ENCODE measurements at regions not wholly inside any gene's neighbourhood (a gene's known extent, or its start where the extent isn't known, plus 50 kb on each side); places are given as distances from the start of the nearest gene placed in this dataset.

DNA sequence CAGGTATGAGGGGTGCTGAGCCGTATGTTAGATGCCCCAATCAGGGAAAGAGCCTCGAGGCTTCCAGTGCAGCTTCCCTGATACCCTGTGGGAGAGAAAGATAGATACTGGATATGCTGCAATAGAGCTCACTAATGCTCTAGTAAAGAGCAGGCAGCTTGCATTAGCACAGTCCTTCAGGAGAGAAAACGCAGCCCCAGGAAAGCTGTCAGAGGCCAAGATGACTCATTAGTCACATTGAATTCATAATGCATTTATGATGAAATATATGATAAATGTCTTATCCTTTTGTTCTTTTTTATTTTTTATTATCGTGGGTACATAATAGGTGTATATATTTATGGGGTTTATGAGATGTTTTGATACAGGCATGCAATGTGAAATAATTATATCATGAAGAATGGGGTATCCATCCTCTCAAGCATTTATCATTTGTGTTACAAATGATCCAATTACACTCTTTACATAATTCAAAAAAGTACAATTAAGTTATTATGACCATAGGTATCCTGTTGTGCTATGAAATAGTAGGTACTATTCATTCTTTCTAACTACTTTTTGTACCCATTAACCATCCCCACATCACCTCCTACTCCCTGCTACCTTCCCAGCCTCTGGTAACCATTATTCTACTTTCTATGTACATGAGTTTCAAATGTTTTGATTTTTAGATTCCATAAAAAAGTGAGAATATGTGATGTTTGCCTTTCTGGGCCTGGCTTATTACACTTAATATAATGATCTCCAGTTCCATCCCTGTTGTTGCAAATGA, 94.5 kb upstream of the TOP3B start:
- H3K4ac ChIP-seq (replicated peaks; ENCODE audit: insufficient read length, low read depth, low read length) = no peak overlapping the region
- H3K79me1 ChIP-seq (ENCODE audit: low read depth, low read length) = no peaks in the 10 kb centered on the region
- H3K36me3 ChIP-seq (ENCODE audit: control insufficient read depth in 2 of 4, insufficient read depth in 4 of 4, low read length in 3 of 4) = no peaks in the 10 kb centered on the region
- TF ChIP-seq SP4 (IDR thresholded peaks at IDR 0.05; ENCODE audit: low read length) (no peak), TCF12 (IDR thresholded peaks at IDR 0.05; ENCODE audit: low read depth, low read length) (no peak), KDM5A (IDR thresholded peaks at IDR 0.05; ENCODE audit: low read length) (no peak), CREB1 (IDR thresholded peaks at IDR 0.05) (no peak), TEAD4 (IDR thresholded peaks at IDR 0.05; ENCODE audit: low read depth, low read length) (no peak), SIRT6 (IDR thresholded peaks at IDR 0.05; ENCODE audit: low read length) (no peak), EGR1 (IDR thresholded peaks at IDR 0.05; ENCODE audit: borderline replicate concordance, low read depth, low read length) (no peak), GTF2F1 (IDR thresholded peaks at IDR 0.05; ENCODE audit: borderline replicate concordance, low read depth, low read length) (no peak), SUZ12 (IDR thresholded peaks at IDR 0.05; ENCODE audit: low read length) (no peak), BACH1 (IDR thresholded peaks at IDR 0.05; ENCODE audit: low read length) (no peak), RNF2 (IDR thresholded peaks at IDR 0.05; ENCODE audit: borderline replicate concordance, low read depth, low read length, missing control alignments, poor library complexity, severe bottlenecking) (no peak), KDM4A (IDR thresholded peaks at IDR 0.05; ENCODE audit: low read depth, low read length, severe bottlenecking) (no peak)
- TF ChIP-seq, protein P1, sequence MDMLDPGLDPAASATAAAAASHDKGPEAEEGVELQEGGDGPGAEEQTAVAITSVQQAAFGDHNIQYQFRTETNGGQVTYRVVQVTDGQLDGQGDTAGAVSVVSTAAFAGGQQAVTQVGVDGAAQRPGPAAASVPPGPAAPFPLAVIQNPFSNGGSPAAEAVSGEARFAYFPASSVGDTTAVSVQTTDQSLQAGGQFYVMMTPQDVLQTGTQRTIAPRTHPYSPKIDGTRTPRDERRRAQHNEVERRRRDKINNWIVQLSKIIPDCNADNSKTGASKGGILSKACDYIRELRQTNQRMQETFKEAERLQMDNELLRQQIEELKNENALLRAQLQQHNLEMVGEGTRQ (IDR thresholded peaks at IDR 0.05; ENCODE audit: low read length) = no peak
- H2BK20ac ChIP-seq (ENCODE audit: low read length) = no peak overlapping the region
- no peak overlapping the region for H2AFZ ChIP-seq (ENCODE audit: low read length)
- H3K27ac ChIP-seq (ENCODE audit: low read depth, low read length) = no peak overlapping the region
- H3K18ac ChIP-seq (ENCODE audit: extremely low read depth, low read length) = no peak overlapping the region
- H3K23me2 ChIP-seq (ENCODE audit: low read depth, low read length) = no peaks in the 10 kb centered on the region
- peaks cover 75 to 97% (median 91%) of the 10 kb centered on the region in 4 experiments for H3K27me3 ChIP-seq (replicated peaks in 1 of 4; ENCODE audit: control insufficient read depth in 3 of 4, extremely low read depth in 1 of 4, insufficient read depth in 3 of 4, low read length in 3 of 4)
- 67% methylated on average over 4 of the region's 4 CpGs; no CpG with 5 or more reads in 1 of the 2 experiments for WGBS, 2 experiments (ENCODE audit: extremely low coverage in 1 of 2, insufficient coverage in 1 of 2, insufficient read length in 1 of 2, insufficient replicate concordance in 2 of 2, low coverage in 1 of 2, low lambda C conversion rate in 2 of 2, missing lambda C conversion rate in 1 of 2)
- H3K79me2 ChIP-seq (ENCODE audit: control insufficient read depth in 1 of 2, insufficient read depth in 2 of 2, low read length in 2 of 2) = no peaks in the 10 kb centered on the region
- DNase-seq (ENCODE audit: low read depth in 1 of 2, low spot score in 2 of 2) = no peak
- CTCF ChIA-PET (ENCODE audit: partially characterized antibody) = interaction anchor here (0.8 to 2.0 kb wide), 5 partner anchors 11 to 244 kb away, joined by 3 to 7 read pairs (median 3); no protein-coding TSS in a partner anchor
- H3K4me3 ChIP-seq (ENCODE audit: extremely low read depth in 1 of 4, insufficient read depth in 2 of 4, low read depth in 3 of 4, low read length in 4 of 4) = no peak overlapping the region
- no peak for FAIRE-seq
- peaks cover 0 to 6% of the 10 kb centered on the region in 2 experiments for H4K20me1 ChIP-seq (replicated peaks in 1 of 2; ENCODE audit: control insufficient read depth in 1 of 2, insufficient read depth in 2 of 2, low read length in 2 of 2)
- no peak overlapping the region for H4K91ac ChIP-seq (replicated peaks; ENCODE audit: insufficient read length, low read length)
- no peak overlapping the region for H2AK5ac ChIP-seq (ENCODE audit: low read depth, low read length)
- H3K56ac ChIP-seq (replicated peaks; ENCODE audit: insufficient read length, low read depth, low read length) = no peak overlapping the region
- no peak overlapping the region for H3K14ac ChIP-seq (ENCODE audit: insufficient read length)
- H4K8ac ChIP-seq (ENCODE audit: extremely low read depth, insufficient read depth, low read length) = no peak overlapping the region
- no peaks in the 10 kb centered on the region; a peak in 1 of 7 replicates for H3K4me1 ChIP-seq (replicated peaks in 1 of 4; ENCODE audit: control insufficient read depth in 3 of 4, insufficient read depth in 4 of 4, low read length in 3 of 4)
- no peak overlapping the region for H3K9ac ChIP-seq (replicated peaks in 1 of 4; ENCODE audit: extremely low read depth in 1 of 4, low read depth in 3 of 4, low read length in 3 of 4)
- no peaks in the 10 kb centered on the region for H3K9me3 ChIP-seq (ENCODE audit: insufficient read depth in 2 of 2, low read depth in 1 of 2, low read length in 1 of 2)
- no peak overlapping the region for H2BK12ac ChIP-seq (ENCODE audit: low read depth, low read length)
- no peak overlapping the region for H3K23ac ChIP-seq (ENCODE audit: insufficient read length)
- POLR2A ChIA-PET (ENCODE audit: partially characterized antibody) = no interaction called here
- no peak overlapping the region for H2BK120ac ChIP-seq (replicated peaks; ENCODE audit: low read depth, low read length)
- H2BK15ac ChIP-seq (ENCODE audit: low read length) = no peak overlapping the region
- no peak overlapping the region for H2BK5ac ChIP-seq (ENCODE audit: low read depth, low read length)
- H4K5ac ChIP-seq (ENCODE audit: insufficient read length, low read depth, low read length) = no peak overlapping the region
- H3K4me2 ChIP-seq (ENCODE audit: insufficient read depth in 1 of 2, low read depth in 2 of 2, low read length in 2 of 2) = no peak overlapping the region
